Nephron progenitor cell (in vitro differentiated cells): ENCODE measurements at regions not wholly inside any gene's neighbourhood (a gene's known extent, or its start where the extent isn't known, plus 50 kb on each side); places are given as distances from the start of the nearest gene placed in this dataset.

Source experiments
- DNase-seq: peaks from one replicate; pipeline ENCODE4 v3.0.0; 2021
- H3K27ac Mint-ChIP-seq: 2 replicates; pipeline ENCODE4 v1.8.0; 2021; ENCODE audit warnings: mild to moderate bottlenecking, moderate library complexity, mixed read lengths
- H3K27me3 Mint-ChIP-seq: 2 replicates; pipeline ENCODE4 v1.8.0; 2021; ENCODE audit warnings: mild to moderate bottlenecking, low read depth, mixed read lengths; ENCODE audit not compliant: poor library complexity
- H3K36me3 Mint-ChIP-seq: 2 replicates; pipeline ENCODE4 v1.8.0; 2021; ENCODE audit warnings: low read depth, mixed read lengths
- H3K4me1 Mint-ChIP-seq: 2 replicates; pipeline ENCODE4 v1.8.0; 2021; ENCODE audit warnings: mixed read lengths
- H3K4me3 Mint-ChIP-seq: 2 replicates; pipeline ENCODE4 v1.8.0; 2021; ENCODE audit warnings: mild to moderate bottlenecking, moderate library complexity, mixed read lengths
- H3K9me3 Mint-ChIP-seq: 2 replicates; pipeline ENCODE4 v1.8.0; 2021; ENCODE audit warnings: mild to moderate bottlenecking, moderate library complexity, mixed read lengths
- TF ChIP-seq, protein P1 (sequence below): fragments of 200-600 bp; sonication (generic); IDR thresholded peaks from 2 replicates; pipeline ENCODE4 v1.5.0; 2021; ENCODE audit warnings: antibody characterized with exemption

DNA sequence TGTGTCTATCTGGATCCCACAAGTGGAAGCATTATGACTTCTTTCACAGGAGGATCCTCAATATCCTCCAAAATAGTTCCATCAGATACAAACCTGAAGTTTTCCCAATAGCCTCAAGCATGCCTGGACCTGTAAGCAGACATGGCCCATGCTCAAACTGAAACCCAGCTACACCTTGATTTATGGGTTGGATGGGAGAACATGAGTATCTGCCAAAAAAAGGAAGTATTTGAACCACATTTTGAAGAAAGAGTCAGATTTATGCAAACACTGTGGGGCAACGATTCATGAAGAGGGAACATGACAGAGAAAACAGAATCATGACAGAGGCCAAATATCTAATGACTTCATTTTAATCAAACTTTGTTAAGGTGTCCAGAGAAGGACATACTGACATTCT lies 351.0 kb upstream of the NFIA start:
- Mint-ChIP-seq H3K27ac (no peak overlapping the region), H3K36me3 (no peaks in the 10 kb centered on the region), H3K9me3 (no peaks in the 10 kb centered on the region), H3K4me1 (no peaks in the 10 kb centered on the region), H3K4me3 (no peak overlapping the region), H3K27me3 (no peaks in the 10 kb centered on the region)
- TF ChIP-seq, protein P1, sequence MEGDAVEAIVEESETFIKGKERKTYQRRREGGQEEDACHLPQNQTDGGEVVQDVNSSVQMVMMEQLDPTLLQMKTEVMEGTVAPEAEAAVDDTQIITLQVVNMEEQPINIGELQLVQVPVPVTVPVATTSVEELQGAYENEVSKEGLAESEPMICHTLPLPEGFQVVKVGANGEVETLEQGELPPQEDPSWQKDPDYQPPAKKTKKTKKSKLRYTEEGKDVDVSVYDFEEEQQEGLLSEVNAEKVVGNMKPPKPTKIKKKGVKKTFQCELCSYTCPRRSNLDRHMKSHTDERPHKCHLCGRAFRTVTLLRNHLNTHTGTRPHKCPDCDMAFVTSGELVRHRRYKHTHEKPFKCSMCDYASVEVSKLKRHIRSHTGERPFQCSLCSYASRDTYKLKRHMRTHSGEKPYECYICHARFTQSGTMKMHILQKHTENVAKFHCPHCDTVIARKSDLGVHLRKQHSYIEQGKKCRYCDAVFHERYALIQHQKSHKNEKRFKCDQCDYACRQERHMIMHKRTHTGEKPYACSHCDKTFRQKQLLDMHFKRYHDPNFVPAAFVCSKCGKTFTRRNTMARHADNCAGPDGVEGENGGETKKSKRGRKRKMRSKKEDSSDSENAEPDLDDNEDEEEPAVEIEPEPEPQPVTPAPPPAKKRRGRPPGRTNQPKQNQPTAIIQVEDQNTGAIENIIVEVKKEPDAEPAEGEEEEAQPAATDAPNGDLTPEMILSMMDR: no peak
- DNase-seq: no peak

DNA sequence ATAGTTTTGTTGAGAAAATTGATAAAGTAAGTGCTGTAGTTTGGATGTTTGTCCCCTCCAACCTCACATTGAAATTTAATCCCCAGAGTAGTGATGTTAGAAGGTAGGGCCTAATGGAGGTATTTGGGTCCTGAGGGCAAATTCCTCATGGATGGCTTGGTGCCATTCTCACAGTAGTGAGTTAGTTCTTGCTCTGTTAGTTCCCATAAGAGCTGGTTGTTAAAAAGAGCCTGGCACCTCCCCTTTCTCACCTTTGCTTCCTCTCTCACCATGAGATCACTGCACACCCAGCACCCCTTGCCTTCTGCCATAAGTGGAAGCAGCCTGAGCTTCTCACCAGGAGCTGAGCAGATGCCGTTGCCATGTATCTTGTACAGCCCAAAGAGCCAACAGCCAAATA lies 354.8 kb upstream of the NFIA start:
- H3K27ac Mint-ChIP-seq: no peak overlapping the region
- DNase-seq: no peak

DNA sequence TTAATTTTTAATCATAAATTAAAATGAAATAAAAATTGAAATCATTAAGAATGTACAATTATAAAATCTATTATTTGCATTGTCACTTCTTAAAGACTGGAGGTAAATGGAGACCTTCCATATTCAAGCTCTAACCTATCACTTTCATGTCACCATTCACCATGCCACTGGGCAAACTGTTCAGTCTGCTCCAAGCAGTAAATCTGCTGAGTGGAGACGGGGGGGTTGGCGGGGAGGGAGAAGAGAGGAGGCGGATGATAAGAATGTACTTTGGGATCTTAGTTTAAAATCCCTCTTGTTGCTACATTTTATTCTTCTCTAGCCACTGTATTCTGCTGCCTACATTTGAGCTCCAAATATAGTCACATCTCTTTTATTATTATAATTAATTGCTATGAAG lies 365.9 kb upstream of the NFIA start:
- no peaks in the 10 kb centered on the region for H3K27me3 Mint-ChIP-seq
- H3K9me3 Mint-ChIP-seq: peaks cover 7% of the 10 kb centered on the region
- no peak overlapping the region for H3K27ac Mint-ChIP-seq
- H3K4me3 Mint-ChIP-seq: no peak overlapping the region
- TF ChIP-seq, protein P1: no peak
- H3K4me1 Mint-ChIP-seq: no peaks in the 10 kb centered on the region
- DNase-seq: peak; percentile 5
- no peaks in the 10 kb centered on the region for H3K36me3 Mint-ChIP-seq

More for the DNA sequence above, 354.8 kb upstream of the NFIA start:
- H3K27me3 Mint-ChIP-seq: no peaks in the 10 kb centered on the region
- no peaks in the 10 kb centered on the region for H3K36me3 Mint-ChIP-seq
- H3K9me3 Mint-ChIP-seq: peaks cover 4% of the 10 kb centered on the region
- TF ChIP-seq, protein P1: no peak
- no peaks in the 10 kb centered on the region for H3K4me1 Mint-ChIP-seq
- no peak overlapping the region for H3K4me3 Mint-ChIP-seq

DNA sequence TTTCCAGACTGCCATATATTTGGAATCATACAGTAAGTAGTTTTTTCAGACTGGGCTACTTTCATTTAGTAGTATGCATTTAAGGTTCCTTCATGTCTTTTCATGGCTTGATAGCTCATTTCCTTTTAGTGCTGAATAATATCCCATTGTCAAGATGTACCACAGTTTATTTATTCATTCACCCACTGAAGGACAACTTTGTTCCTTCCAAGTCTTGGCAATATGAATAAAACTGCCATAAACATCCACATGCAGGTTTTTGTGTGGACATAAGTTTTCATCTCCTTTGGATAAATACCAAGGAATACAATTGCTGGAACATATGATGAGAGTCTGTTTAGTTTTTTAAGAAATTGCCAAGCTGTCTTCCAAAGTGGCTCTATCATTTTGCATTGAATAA lies 366.4 kb upstream of the NFIA start:
- H3K4me1 Mint-ChIP-seq: no peaks in the 10 kb centered on the region
- H3K4me3 Mint-ChIP-seq: no peak overlapping the region
- no peak overlapping the region for H3K27ac Mint-ChIP-seq
- H3K9me3 Mint-ChIP-seq: peaks cover 12% of the 10 kb centered on the region
- H3K36me3 Mint-ChIP-seq: no peaks in the 10 kb centered on the region
- TF ChIP-seq, protein P1: no peak
- no peaks in the 10 kb centered on the region for H3K27me3 Mint-ChIP-seq
- no peak for DNase-seq

DNA sequence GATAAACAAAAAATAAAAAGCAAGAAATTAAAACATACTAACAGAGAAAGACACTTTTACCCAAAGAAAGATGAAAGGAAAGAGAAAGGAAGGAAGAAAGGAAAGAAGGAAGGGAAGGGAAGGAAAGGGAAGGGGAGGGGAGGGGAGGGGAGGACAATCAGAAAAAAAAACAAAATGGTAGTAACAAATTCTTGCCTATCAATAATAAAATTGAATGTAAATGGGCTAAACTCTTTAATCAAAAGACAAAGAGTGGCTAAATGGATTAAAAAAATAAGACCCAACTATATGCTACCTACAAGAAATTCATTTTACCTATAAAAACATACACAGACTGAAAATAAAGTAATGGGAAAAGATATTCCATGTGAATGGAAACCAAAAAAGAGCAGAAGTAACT lies 372.9 kb upstream of the NFIA start:
- no peak for DNase-seq
- Mint-ChIP-seq H3K4me3 (no peak overlapping the region), H3K36me3 (no peaks in the 10 kb centered on the region), H3K4me1 (no peaks in the 10 kb centered on the region), H3K27ac (no peak overlapping the region), H3K27me3 (peaks cover 4% of the 10 kb centered on the region), H3K9me3 (peaks cover 27% of the 10 kb centered on the region)
- TF ChIP-seq, protein P1: no peak

DNA sequence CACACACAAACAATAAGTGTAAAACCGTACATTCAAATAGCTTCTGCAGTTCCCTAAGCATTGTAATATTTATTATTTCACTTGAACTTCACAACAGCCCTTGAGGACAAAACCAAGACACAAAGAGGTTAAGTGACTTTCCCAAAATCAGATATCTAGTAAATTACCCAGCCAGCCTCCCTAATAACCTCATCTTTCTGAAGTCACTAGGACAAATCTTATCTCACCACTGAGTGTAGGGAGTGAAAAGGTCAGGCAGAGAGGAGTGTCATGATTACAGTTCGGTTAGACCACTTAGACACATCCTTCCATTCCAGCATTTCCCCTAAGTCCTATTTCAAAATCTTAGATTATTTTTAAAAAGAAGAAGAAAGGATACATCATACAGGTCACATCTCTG lies 377.3 kb upstream of the NFIA start:
- no peaks in the 10 kb centered on the region for H3K4me1 Mint-ChIP-seq

More for the DNA sequence above, 377.3 kb upstream of the NFIA start:
- TF ChIP-seq, protein P1: no peak
- Mint-ChIP-seq H3K27ac (no peak overlapping the region), H3K27me3 (peaks cover 4% of the 10 kb centered on the region), H3K9me3 (peaks cover 14% of the 10 kb centered on the region), H3K36me3 (no peaks in the 10 kb centered on the region), H3K4me3 (no peak overlapping the region)
- no peak for DNase-seq
